ENCODE measurements at regions not wholly inside any gene's neighbourhood (a gene's known extent, or its start where the extent isn't known, plus 50 kb on each side); places are given as distances from the start of the nearest gene placed in this dataset.

DNA sequence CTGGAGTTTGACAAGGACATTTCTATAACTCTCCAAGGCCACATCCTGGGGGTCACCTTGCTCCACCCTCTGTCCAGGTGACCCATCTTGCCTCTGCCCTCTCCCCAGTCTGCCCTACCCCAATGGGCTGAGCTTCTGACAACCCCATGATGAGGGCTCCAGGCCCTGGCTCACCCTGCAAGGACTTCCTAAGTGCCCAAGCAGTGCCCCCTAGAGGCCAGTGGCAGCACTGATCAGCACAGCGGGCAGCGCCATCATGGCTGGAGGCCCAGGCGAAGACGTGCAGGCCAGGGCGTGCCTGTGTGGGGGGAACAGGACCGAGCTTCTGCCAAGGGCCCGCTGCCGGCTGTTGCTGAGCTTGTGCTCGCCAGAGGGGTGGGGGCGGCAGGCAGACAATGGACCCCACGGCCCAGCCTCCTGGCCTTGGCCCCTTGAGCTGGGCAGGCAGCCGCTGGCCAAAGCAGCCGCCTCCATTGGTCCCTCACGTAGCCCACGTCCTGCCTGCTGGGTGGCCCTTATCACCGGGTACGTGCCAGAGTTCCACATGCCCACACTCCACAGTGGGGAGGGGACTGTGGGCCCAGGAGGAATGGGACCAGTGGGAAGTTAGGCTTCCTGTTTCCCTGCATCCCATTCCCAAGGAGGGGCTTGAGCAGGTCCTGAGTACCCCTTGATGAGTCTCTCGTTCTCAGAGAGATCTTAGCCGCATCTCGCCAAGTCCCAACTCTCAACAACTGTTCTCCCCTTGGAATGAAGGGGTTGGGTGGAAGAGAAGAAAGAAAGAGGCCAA is 64.3 kb downstream of the MRPL14 start:
- no peak for DNase-seq (ENCODE audit: low read depth)

- no peak for DNase-seq (ENCODE audit: low read depth)
Observed at GRCh38 chr6:44062105-44062770, 65.0 kb downstream of the MRPL14 start.

DNA sequence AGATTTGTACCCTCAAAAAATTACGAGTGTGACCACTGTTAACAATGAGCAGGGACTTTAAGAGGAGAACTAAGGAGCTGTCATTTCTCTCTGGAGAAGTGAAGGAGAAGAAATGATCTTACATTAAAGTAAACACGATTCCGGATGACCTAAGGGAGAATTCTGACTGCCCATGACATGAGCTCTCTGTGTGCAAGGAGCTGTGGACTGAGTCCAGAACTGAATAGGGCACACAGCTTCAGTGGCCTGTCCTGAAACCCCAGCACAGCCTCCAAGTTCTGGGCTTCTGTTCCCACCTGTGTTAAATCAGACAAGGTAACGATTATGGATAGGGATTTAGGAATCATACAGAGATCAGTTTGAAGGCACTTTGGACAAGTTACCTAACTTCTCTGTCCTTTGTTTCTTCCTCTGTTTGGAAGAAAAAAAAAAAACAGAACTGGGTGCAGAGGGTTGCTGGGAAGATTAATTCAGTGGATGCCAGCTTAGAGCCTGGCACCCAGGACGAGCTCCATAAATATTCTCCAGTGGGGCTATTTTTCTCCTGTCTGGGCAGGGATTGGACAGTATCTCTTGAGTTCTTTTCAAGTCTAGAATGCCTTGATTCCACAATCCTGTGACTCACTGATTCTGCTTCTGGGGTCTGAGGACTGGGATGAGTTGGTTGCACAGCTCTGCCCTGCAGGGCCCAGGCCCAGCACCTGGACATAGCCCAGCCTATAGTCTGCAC is 65.7 kb downstream of the MRPL14 start:
- no peak for DNase-seq (ENCODE audit: low read depth)

DNA sequence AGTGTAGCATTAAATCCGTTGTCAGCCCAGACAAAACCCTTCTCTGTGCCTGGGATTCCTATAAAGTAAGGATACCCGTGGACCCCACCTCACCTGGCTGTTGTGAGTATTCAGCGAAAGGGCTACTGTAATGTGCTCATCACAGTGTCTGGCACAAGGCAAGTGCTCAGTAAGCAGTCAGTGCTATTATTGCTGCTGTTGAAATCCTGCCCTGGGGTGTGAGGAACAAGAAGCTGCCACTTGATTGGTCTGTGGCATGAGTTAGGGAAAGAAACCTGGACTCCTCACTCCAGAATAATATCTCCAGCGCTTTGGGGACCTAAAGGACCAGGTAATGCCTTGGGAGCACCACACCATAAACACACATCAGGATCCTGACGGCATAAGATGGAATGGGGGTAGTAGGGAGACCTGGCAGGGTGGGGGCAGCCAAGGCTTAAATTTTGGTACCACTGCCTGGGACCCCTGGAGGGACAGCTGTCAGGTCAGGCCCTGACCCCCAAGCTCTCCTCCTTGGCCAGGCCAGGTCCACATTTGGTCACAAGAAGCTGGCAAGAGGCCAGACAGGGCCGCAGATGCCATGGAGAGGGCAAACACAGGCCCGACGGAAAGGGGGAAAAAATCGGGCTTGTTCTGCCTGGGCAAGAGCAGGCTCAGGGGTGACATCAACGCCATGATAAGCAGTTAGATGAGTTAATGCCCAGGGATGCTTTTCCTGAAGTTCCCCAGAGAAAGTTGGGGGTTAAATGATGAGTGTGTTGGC is 66.5 kb downstream of the MRPL14 start:
- no peak for DNase-seq (ENCODE audit: low read depth)

DNA sequence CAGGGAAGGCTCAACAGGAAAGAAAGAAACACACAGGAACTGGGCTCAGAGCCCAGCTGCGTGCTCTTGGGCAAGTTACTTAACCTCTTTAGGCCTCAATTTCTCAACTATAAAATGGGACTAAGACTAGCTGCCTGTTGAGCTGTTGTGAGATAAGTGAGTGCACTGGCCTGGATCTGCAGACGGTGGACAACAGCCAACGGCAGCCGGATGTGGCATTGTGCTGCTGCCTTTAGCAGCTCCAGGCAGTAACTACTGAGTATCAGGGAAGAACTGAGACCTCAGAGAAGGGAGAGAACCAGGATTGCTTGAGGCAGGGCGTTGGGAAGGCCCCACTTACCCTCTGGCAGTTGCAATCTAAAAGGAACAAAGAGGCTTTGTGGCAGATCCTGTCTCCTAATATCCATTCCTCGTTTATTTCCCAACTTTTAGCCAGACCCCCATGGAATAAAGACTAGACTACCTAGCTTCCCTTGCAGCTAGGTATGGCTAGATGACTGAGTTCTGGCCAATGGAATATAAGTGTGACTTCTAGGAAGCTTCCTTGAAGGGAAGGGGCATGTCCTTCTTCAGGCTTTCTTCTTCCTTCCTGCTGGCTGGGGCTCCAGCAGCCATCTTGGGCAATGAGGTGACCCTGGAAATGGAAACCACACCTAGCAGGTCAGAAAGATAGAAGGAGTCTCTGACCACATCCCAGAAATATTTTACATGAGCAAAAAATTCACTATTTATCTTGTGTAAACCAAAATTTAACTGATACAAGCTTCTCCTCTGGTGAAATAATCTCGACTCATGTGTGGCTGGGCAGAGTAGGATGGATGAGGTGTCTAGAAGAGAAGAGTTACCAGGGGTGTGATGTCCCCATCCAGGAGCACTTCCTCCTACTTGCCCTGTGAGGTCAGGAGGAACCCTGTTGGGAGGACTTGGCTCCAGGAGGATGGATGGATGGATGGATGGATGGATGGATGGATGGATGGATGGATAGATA is 67.6 kb downstream of the MRPL14 start:
- no peak for DNase-seq (ENCODE audit: low read depth)

DNA sequence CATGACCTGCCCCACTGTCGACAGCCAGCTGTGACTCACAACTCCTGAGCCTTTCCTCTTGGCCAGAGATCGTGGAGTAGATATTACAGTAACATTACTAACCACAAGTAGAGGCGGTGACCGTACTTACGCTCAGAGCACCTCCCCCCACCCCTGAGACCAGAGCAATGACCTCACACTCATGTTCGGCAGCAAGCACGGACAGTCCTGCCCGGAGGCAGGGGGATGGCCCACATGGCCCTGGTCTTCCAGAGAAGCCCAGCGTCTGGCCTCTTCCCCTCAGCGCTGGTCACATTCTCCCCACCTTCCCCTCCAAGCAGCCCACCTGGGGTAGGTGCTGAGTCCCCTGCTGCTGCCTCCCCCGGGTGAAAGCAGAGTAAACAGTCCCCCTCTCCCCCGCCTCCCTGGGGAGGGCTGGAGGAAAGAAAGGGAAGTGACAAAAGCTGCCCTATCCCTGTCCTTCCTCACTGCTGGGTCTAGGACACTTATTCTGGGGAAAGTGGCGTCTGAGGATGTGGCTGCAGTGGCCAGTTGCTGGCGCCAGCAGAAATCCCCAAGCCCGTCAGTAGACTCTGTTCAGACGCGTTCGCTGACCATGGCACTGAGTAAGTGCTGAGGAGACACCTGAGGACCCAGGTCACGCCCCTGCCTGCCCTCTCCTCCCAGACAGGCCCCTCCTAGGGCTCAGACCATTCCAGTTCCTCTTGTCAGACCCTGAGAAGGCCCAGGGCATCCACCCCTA is 68.5 kb downstream of the MRPL14 start:
- peak; percentile 95 for DNase-seq (ENCODE audit: low read depth)

- no peak for DNase-seq (ENCODE audit: low read depth)
Observed at GRCh38 chr6:44057931-44058616, 69.2 kb downstream of the MRPL14 start.

GRCh38 chr6:44057238-44057930 is 69.9 kb downstream of the MRPL14 start:
- no peak for DNase-seq (ENCODE audit: low read depth)

GRCh38 chr6:44056392-44057237 is 70.6 kb downstream of the MRPL14 start:
- DNase-seq (ENCODE audit: low read depth) = no peak

- DNase-seq (ENCODE audit: low read depth) = no peak
Observed at GRCh38 chr6:44054721-44055559, 72.3 kb downstream of the MRPL14 start.

DNA sequence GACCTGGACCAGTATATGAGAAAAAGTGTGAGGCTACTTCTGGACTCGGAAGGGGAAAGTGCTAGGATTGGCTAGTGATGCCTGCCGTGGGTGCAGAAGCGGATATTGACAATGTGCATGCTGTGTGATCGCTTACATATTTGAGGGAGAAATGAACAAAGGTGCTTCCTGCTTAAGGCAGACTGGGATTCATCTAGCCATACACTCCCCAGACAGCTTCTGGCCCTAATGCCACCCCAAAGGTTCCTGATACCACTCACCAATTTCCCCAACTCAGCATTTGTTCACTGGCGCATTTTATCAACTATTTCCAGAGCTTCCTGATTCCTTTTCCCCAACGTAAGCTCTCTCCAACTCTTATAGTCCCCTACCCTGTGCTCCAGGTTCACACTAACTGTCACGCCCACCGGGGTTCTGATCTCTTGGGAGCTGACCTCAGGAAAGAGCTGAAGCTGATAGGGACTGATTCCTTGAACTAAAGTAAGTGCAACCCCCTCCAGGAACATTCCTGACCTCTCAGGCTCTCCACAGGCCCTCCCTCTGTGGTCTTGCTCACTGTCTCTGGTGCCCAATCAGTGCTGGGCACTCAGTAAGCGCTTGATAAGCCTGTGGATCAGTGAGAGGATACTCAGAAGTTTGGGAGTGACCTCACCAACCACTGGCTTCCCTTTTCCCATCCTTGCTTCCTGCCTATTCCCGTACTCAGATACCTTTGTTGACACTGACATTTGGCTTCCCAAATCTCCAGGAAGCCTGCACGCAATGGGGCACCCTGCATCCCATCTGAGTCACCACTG is 73.3 kb downstream of the MRPL14 start:
- no peak for DNase-seq (ENCODE audit: low read depth)

GRCh38 chr6:44053106-44053756 is 74.0 kb downstream of the MRPL14 start:
- no peak for DNase-seq (ENCODE audit: low read depth)

- no peak for DNase-seq (ENCODE audit: low read depth)
Observed at GRCh38 chr6:44052419-44053023, 74.7 kb downstream of the MRPL14 start.

- no peak for DNase-seq (ENCODE audit: low read depth)
Observed at GRCh38 chr6:44051515-44051914, 75.7 kb downstream of the MRPL14 start.

DNA sequence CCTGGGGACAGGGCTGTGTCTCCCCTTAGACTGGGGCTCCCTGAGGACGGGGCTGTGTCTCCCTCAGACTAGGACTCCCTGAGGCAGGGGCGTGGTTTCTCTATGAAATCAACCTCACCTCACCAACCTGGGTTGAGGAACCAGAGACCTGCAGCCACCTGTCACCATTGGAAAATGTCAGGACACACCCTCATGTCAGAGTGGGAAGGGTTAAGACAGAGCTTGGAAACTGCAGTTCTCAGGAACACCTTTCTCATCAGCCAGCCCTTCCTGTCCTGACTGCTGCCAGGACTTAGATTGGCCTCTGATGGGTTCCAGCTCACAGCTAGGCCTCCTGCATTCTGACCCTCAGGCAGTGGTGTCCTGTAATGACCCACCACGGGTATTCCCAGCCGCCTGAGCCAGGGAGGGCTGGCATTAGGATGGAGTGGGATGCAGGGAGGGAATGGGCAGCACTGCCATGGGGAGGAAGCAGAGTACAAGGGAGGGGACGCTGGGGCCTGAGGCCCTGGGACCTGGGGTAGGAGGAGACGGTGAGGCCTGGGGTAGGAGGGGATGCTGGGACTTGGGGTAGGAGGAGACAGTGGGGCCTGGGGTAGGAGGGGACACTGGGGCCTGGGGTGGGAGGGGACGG is 76.3 kb downstream of the MRPL14 start:
- no peak for DNase-seq (ENCODE audit: low read depth)

Measured in GM04503 (cell line).